Activated CD8-positive, alpha-beta T cell treated with anti-CD3 and anti-CD28 coated beads for 36 hours (primary cell): ENCODE measurements at regions not wholly inside any gene's neighbourhood (a gene's known extent, or its start where the extent isn't known, plus 50 kb on each side); places are given as distances from the start of the nearest gene placed in this dataset.

ENCODE experiments used
- ATAC-seq: fragments of 200-7000 bp; cut with Tn5 transposase; one replicate; pipeline ENCODE4 v1.10.0; 2021; ENCODE audit warnings: mild to moderate bottlenecking, moderate library complexity
- CTCF ChIA-PET: fragments of 350-600 bp; sonication (Branson Sonifier 250); formaldehyde crosslinking; loops from one replicate; lab custom pipeline; 2021; ENCODE audit warnings: antibody characterized with exemption; lab: Charles Lee
- POLR2A ChIA-PET: fragments of 350-600 bp; sonication (Branson Sonifier 250); formaldehyde crosslinking; loops from one replicate; lab custom pipeline; 2021; ENCODE audit warnings: antibody characterized with exemption; lab: Charles Lee
- DNase-seq: peaks from one replicate; pipeline ENCODE4 v3.0.0-alpha.2; 2020
- H3K27ac Mint-ChIP-seq: one replicate; pipeline ENCODE4 v1.8.0; 2021; ENCODE audit warnings: mild to moderate bottlenecking, mixed read lengths
- H3K27me3 Mint-ChIP-seq: one replicate; pipeline ENCODE4 v1.8.0; 2021; ENCODE audit warnings: mixed read lengths
- H3K36me3 Mint-ChIP-seq: one replicate; pipeline ENCODE4 v1.8.0; 2021; ENCODE audit warnings: low read depth, mixed read lengths
- H3K4me1 Mint-ChIP-seq: one replicate; pipeline ENCODE4 v1.8.0; 2021; ENCODE audit warnings: low read depth, mixed read lengths
- H3K4me3 Mint-ChIP-seq: one replicate; pipeline ENCODE4 v1.8.0; 2021; ENCODE audit warnings: mild to moderate bottlenecking, moderate library complexity, mixed read lengths
- H3K9me3 Mint-ChIP-seq: one replicate; pipeline ENCODE4 v1.8.0; 2021; ENCODE audit warnings: mixed read lengths
- CTCF ChIP-seq: fragments of 200-600 bp; IDR thresholded peaks from one replicate; pipeline ENCODE4 v1.8.0; 2022; ENCODE audit warnings: antibody characterized with exemption, mild to moderate bottlenecking
- intact Hi-C: fragments of 100-400 bp; cut with micrococcal nuclease; formaldehyde crosslinking; loops from one replicate; pipeline ENCODE4 v1.10.0; 2022

- Mint-ChIP-seq H3K36me3 (no peaks in the 10 kb centered on the region), H3K27ac (no peak overlapping the region), H3K4me1 (no peaks in the 10 kb centered on the region), H3K27me3 (no peaks in the 10 kb centered on the region), H3K9me3 (peaks cover 15% of the 10 kb centered on the region), H3K4me3 (no peak overlapping the region)
- CTCF ChIA-PET, result no interaction called here
- intact Hi-C loops, result no loop called here
- POLR2A ChIA-PET, result no interaction called here
- no peak for DNase-seq
- no peak for ATAC-seq
- TF ChIP-seq CTCF, result no peak
These were observed 715.7 kb upstream of the SORCS1 start for GRCh38 chr10:107880185-107880584.

DNA sequence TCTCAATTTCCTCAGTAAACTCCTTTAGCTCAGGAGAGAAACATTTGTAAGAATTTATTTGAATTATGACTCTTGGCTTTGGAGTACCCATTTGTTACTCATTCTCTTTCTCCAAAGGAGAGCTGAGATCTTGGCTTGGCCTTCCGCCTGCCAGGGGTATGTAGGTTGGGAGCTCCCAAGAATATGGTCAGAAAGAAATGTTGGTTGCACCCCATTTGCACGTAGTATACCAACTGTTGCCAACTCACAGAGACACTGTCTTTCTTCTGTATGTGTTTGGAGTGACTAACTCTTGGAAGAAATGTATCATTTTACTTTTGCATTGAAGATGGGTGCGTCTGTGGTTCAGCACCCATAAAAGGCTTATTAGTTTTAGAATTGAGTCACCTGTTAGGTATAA, 708.5 kb upstream of the SORCS1 start:
- no peak overlapping the region for H3K4me3 Mint-ChIP-seq
- no peaks in the 10 kb centered on the region for H3K4me1 Mint-ChIP-seq

GRCh38 chr10:107865691-107866090, 701.2 kb upstream of the SORCS1 start:
- ChIA-PET POLR2A (no interaction called here), CTCF (no interaction called here)
- no peaks in the 10 kb centered on the region for H3K4me1 Mint-ChIP-seq
- intact Hi-C loops, result no loop called here
- ATAC-seq, result no peak
- no peak for DNase-seq
- no peak for TF ChIP-seq CTCF
- no peak overlapping the region for H3K4me3 Mint-ChIP-seq
- no peaks in the 10 kb centered on the region for H3K9me3 Mint-ChIP-seq
- no peak overlapping the region for H3K27ac Mint-ChIP-seq
- H3K36me3 Mint-ChIP-seq, result no peaks in the 10 kb centered on the region
- H3K27me3 Mint-ChIP-seq, result no peaks in the 10 kb centered on the region

More for the DNA sequence above, 708.5 kb upstream of the SORCS1 start:
- Mint-ChIP-seq H3K36me3 (no peaks in the 10 kb centered on the region), H3K27me3 (no peaks in the 10 kb centered on the region), H3K27ac (no peak overlapping the region), H3K9me3 (peaks cover 7% of the 10 kb centered on the region)
- POLR2A ChIA-PET, result no interaction called here
- no peak for TF ChIP-seq CTCF
- DNase-seq, result no peak
- intact Hi-C loops, result no loop called here
- CTCF ChIA-PET, result no interaction called here
- no peak for ATAC-seq

DNA sequence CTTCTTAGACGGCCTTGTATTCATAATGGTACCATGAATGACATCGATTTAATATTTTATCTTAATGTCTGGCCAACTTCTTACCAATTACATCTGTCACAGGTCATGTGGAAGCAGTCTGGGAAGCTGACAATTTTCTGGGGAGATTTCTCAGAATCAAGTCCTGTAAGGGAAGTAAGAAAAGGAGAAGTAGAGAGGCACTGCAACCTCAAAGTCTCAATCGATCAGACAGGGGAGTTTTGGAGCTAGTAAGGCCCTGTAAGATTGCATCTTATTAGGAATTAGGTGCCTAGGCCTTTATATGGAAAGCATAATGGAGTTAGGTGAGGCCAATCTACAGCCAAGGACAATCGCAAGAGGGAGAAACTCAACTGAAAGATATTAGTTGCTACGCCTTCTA, 694.6 kb upstream of the SORCS1 start:
- intact Hi-C loops, result no loop called here
- ChIA-PET POLR2A (interaction anchor here (0.6 kb wide), 1 partner anchor 831 kb away, joined by 4 read pairs; no protein-coding TSS in a partner anchor), CTCF (no interaction called here)
- Mint-ChIP-seq H3K27me3 (no peaks in the 10 kb centered on the region), H3K9me3 (peaks cover 2% of the 10 kb centered on the region), H3K4me1 (no peaks in the 10 kb centered on the region), H3K27ac (no peak overlapping the region), H3K4me3 (no peak overlapping the region), H3K36me3 (no peaks in the 10 kb centered on the region)
- TF ChIP-seq CTCF, result no peak
- ATAC-seq (no peak), DNase-seq (no peak)

- ChIA-PET CTCF (no interaction called here), POLR2A (no interaction called here)
These were observed 691.5 kb upstream of the SORCS1 start for GRCh38 chr10:107856047-107856315.

More at GRCh38 chr10:107856047-107856315, 691.5 kb upstream of the SORCS1 start:
- ATAC-seq (no peak), DNase-seq (no peak)
- Mint-ChIP-seq H3K9me3 (peaks cover 6% of the 10 kb centered on the region), H3K27ac (no peak overlapping the region), H3K27me3 (no peaks in the 10 kb centered on the region), H3K4me1 (no peaks in the 10 kb centered on the region), H3K36me3 (no peaks in the 10 kb centered on the region), H3K4me3 (no peak overlapping the region)
- intact Hi-C loops, result no loop called here
- TF ChIP-seq CTCF, result no peak
